Calu3 (cell line): ENCODE measurements at regions not wholly inside any gene's neighbourhood (a gene's known extent, or its start where the extent isn't known, plus 50 kb on each side); places are given as distances from the start of the nearest gene placed in this dataset.

Source experiments
- BruUV-seq: library from RNA; stranded (reverse); fragments of 400-500 nt; replicated peaks from 2 replicates; lab custom pipeline; 2021; lab: Mats Ljungman, UMichigan
- CTCF ChIA-PET: fragments of 300-600 bp; sonication (Branson Sonifier 250); formaldehyde crosslinking; loops from one replicate; lab custom pipeline; 2022; ENCODE audit warnings: antibody characterized with exemption; lab: Charles Lee
- DNase-seq: peaks from one replicate; pipeline ENCODE4 v3.0.0; 2022
- H3K27ac Mint-ChIP-seq: one replicate; pipeline ENCODE4 v1.8.0; 2022; ENCODE audit warnings: mixed read lengths; ENCODE audit not compliant: unreplicated experiment
- H3K27me3 Mint-ChIP-seq: one replicate; pipeline ENCODE4 v1.8.0; 2022; ENCODE audit warnings: mixed read lengths; ENCODE audit not compliant: unreplicated experiment
- H3K36me3 Mint-ChIP-seq: one replicate; pipeline ENCODE4 v1.8.0; 2022; ENCODE audit warnings: mild to moderate bottlenecking, moderate library complexity, mixed read lengths; ENCODE audit not compliant: insufficient read depth, unreplicated experiment
- H3K4me1 Mint-ChIP-seq: one replicate; pipeline ENCODE4 v1.8.0; 2022; ENCODE audit warnings: mild to moderate bottlenecking, low read depth, mixed read lengths; ENCODE audit not compliant: unreplicated experiment
- H3K4me3 Mint-ChIP-seq: one replicate; pipeline ENCODE4 v1.8.0; 2022; ENCODE audit warnings: mild to moderate bottlenecking, low read depth, moderate library complexity, mixed read lengths; ENCODE audit not compliant: unreplicated experiment
- H3K9me3 Mint-ChIP-seq: one replicate; pipeline ENCODE4 v1.8.0; 2022; ENCODE audit warnings: low read depth, mixed read lengths; ENCODE audit not compliant: unreplicated experiment
- CTCF ChIP-seq: fragments of 200-600 bp; IDR thresholded peaks from one replicate; pipeline ENCODE4 v1.8.0; 2022; ENCODE audit warnings: antibody characterized with exemption; ENCODE audit not compliant: unreplicated experiment
- intact Hi-C: fragments of 100-400 bp; cut with micrococcal nuclease; formaldehyde crosslinking; loops from one replicate; pipeline ENCODE4 v1.10.0; 2022; ENCODE audit not compliant: unreplicated experiment

GRCh38 chr1:60826320-60827094 is 255.9 kb upstream of the NFIA start:
- no peaks in the 10 kb centered on the region for H3K9me3 Mint-ChIP-seq
- H3K4me1 Mint-ChIP-seq: no peaks in the 10 kb centered on the region
- CTCF ChIA-PET: interaction anchor here (1.4 kb wide), 1 partner anchor 18 kb away, joined by 3 read pairs; no protein-coding TSS in a partner anchor
- H3K4me3 Mint-ChIP-seq: no peak overlapping the region
- no TSS peak for BruUV-seq
- no peaks in the 10 kb centered on the region for H3K27me3 Mint-ChIP-seq
- no peak overlapping the region for H3K27ac Mint-ChIP-seq
- intact Hi-C loops: no loop called here
- DNase-seq: no peak
- no peak for TF ChIP-seq CTCF
- H3K36me3 Mint-ChIP-seq: no peaks in the 10 kb centered on the region

- intact Hi-C loops: no loop called here
- Mint-ChIP-seq H3K9me3 (no peaks in the 10 kb centered on the region), H3K27ac (no peak overlapping the region), H3K4me3 (no peak overlapping the region), H3K27me3 (no peaks in the 10 kb centered on the region), H3K36me3 (no peaks in the 10 kb centered on the region), H3K4me1 (no peaks in the 10 kb centered on the region)
- no TSS peak for BruUV-seq
- no peak for TF ChIP-seq CTCF
- DNase-seq: no peak
- CTCF ChIA-PET: interaction anchor here (1.4 kb wide), 1 partner anchor 17 kb away, joined by 3 read pairs; no protein-coding TSS in a partner anchor
Observed at GRCh38 chr1:60825593-60825992, 256.8 kb upstream of the NFIA start.

- no peaks in the 10 kb centered on the region for H3K4me1 Mint-ChIP-seq
- DNase-seq: no peak
- no peak overlapping the region for H3K4me3 Mint-ChIP-seq
- H3K27ac Mint-ChIP-seq: no peak overlapping the region
- no peaks in the 10 kb centered on the region for H3K9me3 Mint-ChIP-seq
- H3K36me3 Mint-ChIP-seq: no peaks in the 10 kb centered on the region
- intact Hi-C loops: no loop called here
- TF ChIP-seq CTCF: no peak
- H3K27me3 Mint-ChIP-seq: no peaks in the 10 kb centered on the region
- BruUV-seq: no TSS peak
- CTCF ChIA-PET: interaction anchor here (1.0 kb wide), 1 partner anchor 10 kb away, joined by 3 read pairs; no protein-coding TSS in a partner anchor
Observed at GRCh38 chr1:60823151-60823550, 259.2 kb upstream of the NFIA start.

- Mint-ChIP-seq H3K4me1 (no peaks in the 10 kb centered on the region), H3K36me3 (no peaks in the 10 kb centered on the region), H3K27me3 (no peaks in the 10 kb centered on the region), H3K27ac (no peak overlapping the region), H3K4me3 (no peak overlapping the region), H3K9me3 (no peaks in the 10 kb centered on the region)
- DNase-seq: no peak
- TF ChIP-seq CTCF: no peak
- CTCF ChIA-PET: interaction anchor here (1.0 kb wide), 1 partner anchor 11 kb away, joined by 3 read pairs; no protein-coding TSS in a partner anchor
- intact Hi-C loops: no loop called here
- BruUV-seq: no TSS peak
Observed at GRCh38 chr1:60822252-60822651, 260.1 kb upstream of the NFIA start.
